Ectodermal cell (in vitro differentiated cells): ENCODE measurements at regions not wholly inside any gene's neighbourhood (a gene's known extent, or its start where the extent isn't known, plus 50 kb on each side); places are given as distances from the start of the nearest gene placed in this dataset.

Source experiments
- H3K27ac ChIP-seq: 2 replicates; pipeline ENCODE4 v1.7.0; 2013; ENCODE audit warnings: mild to moderate bottlenecking, low read depth, low read length; ENCODE audit not compliant: insufficient read depth, poor library complexity, severe bottlenecking
- H3K27me3 ChIP-seq: 2 replicates; pipeline ENCODE4 v1.7.0; 2013; ENCODE audit warnings: mild to moderate bottlenecking, low read length; ENCODE audit not compliant: insufficient read depth, control insufficient read depth, poor library complexity, severe bottlenecking
- H3K36me3 ChIP-seq: one replicate; pipeline ENCODE4 v1.7.0; 2013; ENCODE audit warnings: low read length; ENCODE audit not compliant: control insufficient read depth, insufficient read depth
- H3K4me1 ChIP-seq: one replicate; pipeline ENCODE4 v1.7.0; 2013; ENCODE audit warnings: low read length; ENCODE audit not compliant: control insufficient read depth, insufficient read depth
- H3K4me3 ChIP-seq: 2 replicates; pipeline ENCODE4 v1.7.0; 2013; ENCODE audit warnings: low read depth, low read length, control low read depth; ENCODE audit not compliant: insufficient read depth
- H3K9me3 ChIP-seq: 2 replicates; pipeline ENCODE4 v1.7.0; 2013; ENCODE audit warnings: mild to moderate bottlenecking, low read length, moderate library complexity; ENCODE audit not compliant: control insufficient read depth
- WGBS, 2 experiments: methylation state at CpG; one replicate each; pipeline ENCODE4 v1.1.7; 2013; ENCODE audit warnings: missing lambda C conversion rate in 2 of 2; 5-methylcytosine and 5-hydroxymethylcytosine counted together

- H3K27ac ChIP-seq = no peak overlapping the region
- 86 to 90% methylated on average over 3 of the region's 3 CpGs for WGBS, 2 experiments
- H3K36me3 ChIP-seq = no peaks in the 10 kb centered on the region
- no peaks in the 10 kb centered on the region for H3K9me3 ChIP-seq
- no peak overlapping the region for H3K4me3 ChIP-seq
- H3K27me3 ChIP-seq = no peaks in the 10 kb centered on the region
- no peaks in the 10 kb centered on the region for H3K4me1 ChIP-seq
Observed at GRCh38 chr4:35358001-35358584, 886.2 kb downstream of the ARAP2 start.

GRCh38 chr4:35364321-35364870 is 879.9 kb downstream of the ARAP2 start:
- Histone ChIP-seq H3K27me3 (no peaks in the 10 kb centered on the region), H3K4me1 (no peaks in the 10 kb centered on the region), H3K36me3 (no peaks in the 10 kb centered on the region), H3K27ac (no peak overlapping the region), H3K9me3 (no peaks in the 10 kb centered on the region), H3K4me3 (no peak overlapping the region)
- WGBS, 2 experiments = 87 to 92% methylated on average over 1 of the region's 1 CpG

GRCh38 chr4:35365186-35365585 is 879.1 kb downstream of the ARAP2 start:
- Histone ChIP-seq H3K4me3 (no peak overlapping the region), H3K27ac (no peak overlapping the region), H3K4me1 (no peaks in the 10 kb centered on the region), H3K9me3 (no peaks in the 10 kb centered on the region), H3K27me3 (no peaks in the 10 kb centered on the region), H3K36me3 (no peaks in the 10 kb centered on the region)
- 82 to 100% methylated on average over 1 of the region's 1 CpG for WGBS, 2 experiments

- 66 to 76% methylated on average over 2 of the region's 2 CpGs for WGBS, 2 experiments
- Histone ChIP-seq H3K27me3 (no peaks in the 10 kb centered on the region), H3K9me3 (no peaks in the 10 kb centered on the region), H3K36me3 (no peaks in the 10 kb centered on the region), H3K4me1 (no peaks in the 10 kb centered on the region), H3K4me3 (no peak overlapping the region), H3K27ac (no peak overlapping the region)
Observed at GRCh38 chr4:35399912-35400311, 844.4 kb downstream of the ARAP2 start.

GRCh38 chr4:35423104-35423503 is 821.2 kb downstream of the ARAP2 start:
- Histone ChIP-seq H3K36me3 (no peaks in the 10 kb centered on the region), H3K27ac (no peak overlapping the region), H3K27me3 (no peaks in the 10 kb centered on the region), H3K4me3 (no peak overlapping the region), H3K9me3 (no peaks in the 10 kb centered on the region), H3K4me1 (no peaks in the 10 kb centered on the region)
- WGBS, 2 experiments = 100% methylated on average over 1 of the region's 1 CpG; no CpG with 5 or more reads in 1 of the 2 experiments

GRCh38 chr4:35447474-35447873 is 796.8 kb downstream of the ARAP2 start:
- H3K9me3 ChIP-seq = peaks cover 4% of the 10 kb centered on the region
- H3K27me3 ChIP-seq = no peaks in the 10 kb centered on the region
- no peak overlapping the region for H3K27ac ChIP-seq
- H3K4me1 ChIP-seq = no peaks in the 10 kb centered on the region
- H3K4me3 ChIP-seq = no peak overlapping the region
- H3K36me3 ChIP-seq = no peaks in the 10 kb centered on the region

- Histone ChIP-seq H3K27me3 (no peaks in the 10 kb centered on the region), H3K4me3 (no peak overlapping the region), H3K36me3 (no peaks in the 10 kb centered on the region), H3K27ac (no peak overlapping the region), H3K4me1 (no peaks in the 10 kb centered on the region), H3K9me3 (no peaks in the 10 kb centered on the region)
Observed at GRCh38 chr4:35459045-35459444, 785.3 kb downstream of the ARAP2 start.

GRCh38 chr4:35461931-35462659 is 782.2 kb downstream of the ARAP2 start:
- WGBS, 2 experiments = 94% methylated on average over 5 of the region's 5 CpGs
- Histone ChIP-seq H3K4me3 (no peak overlapping the region), H3K27me3 (no peaks in the 10 kb centered on the region), H3K27ac (no peak overlapping the region), H3K4me1 (no peaks in the 10 kb centered on the region), H3K36me3 (no peaks in the 10 kb centered on the region), H3K9me3 (no peaks in the 10 kb centered on the region)

- H3K27me3 ChIP-seq = no peaks in the 10 kb centered on the region
- no peaks in the 10 kb centered on the region for H3K4me1 ChIP-seq
- WGBS, 2 experiments = 93% methylated on average over 19 of the region's 19 CpGs
Observed at GRCh38 chr4:35463251-35463952, 780.9 kb downstream of the ARAP2 start.

GRCh38 chr4:35464964-35465528 is 779.3 kb downstream of the ARAP2 start:
- Histone ChIP-seq H3K27ac (no peak overlapping the region), H3K27me3 (no peaks in the 10 kb centered on the region), H3K9me3 (no peaks in the 10 kb centered on the region), H3K4me3 (no peak overlapping the region), H3K4me1 (no peaks in the 10 kb centered on the region), H3K36me3 (no peaks in the 10 kb centered on the region)

More at GRCh38 chr4:35463251-35463952, 780.9 kb downstream of the ARAP2 start:
- H3K4me3 ChIP-seq = no peak overlapping the region
- H3K27ac ChIP-seq = no peak overlapping the region
- H3K36me3 ChIP-seq = no peaks in the 10 kb centered on the region
- H3K9me3 ChIP-seq = no peaks in the 10 kb centered on the region
